GM10266 (cell line): ENCODE measurements at regions not wholly inside any gene's neighbourhood (a gene's known extent, or its start where the extent isn't known, plus 50 kb on each side); places are given as distances from the start of the nearest gene placed in this dataset.

Source experiments
- DNase-seq: peaks from one replicate; pipeline ENCODE4 v3.0.0; 2012; ENCODE audit errors: extremely low spot score
- TF ChIP-seq, protein P1 (sequence below): IDR thresholded peaks from 2 replicates; pipeline ENCODE4 v1.5.1; 2012; ENCODE audit warnings: mild to moderate bottlenecking, low read depth; ENCODE audit not compliant: control insufficient read depth, insufficient read depth; ENCODE audit errors: missing control alignments

DNA sequence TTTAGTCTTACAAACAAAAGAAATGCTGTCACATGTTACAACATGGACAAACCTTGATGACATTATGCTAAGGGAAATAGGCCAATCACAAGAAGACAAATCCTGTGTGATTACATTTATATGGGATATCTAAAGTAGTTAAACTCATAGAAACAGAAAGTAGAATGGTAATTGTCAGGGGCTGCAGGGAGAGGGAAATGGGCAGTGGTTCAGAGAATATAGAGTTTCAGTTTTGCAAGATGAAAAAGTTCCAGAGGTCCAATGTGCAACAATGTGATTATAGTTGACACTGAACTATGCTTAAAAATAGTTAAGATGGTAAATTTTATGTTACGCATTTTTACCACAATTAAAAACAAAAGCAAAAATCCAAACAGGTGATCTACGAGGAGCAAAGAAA lies 265.5 kb downstream of the NDUFS4 start:
- TF ChIP-seq, protein P1, sequence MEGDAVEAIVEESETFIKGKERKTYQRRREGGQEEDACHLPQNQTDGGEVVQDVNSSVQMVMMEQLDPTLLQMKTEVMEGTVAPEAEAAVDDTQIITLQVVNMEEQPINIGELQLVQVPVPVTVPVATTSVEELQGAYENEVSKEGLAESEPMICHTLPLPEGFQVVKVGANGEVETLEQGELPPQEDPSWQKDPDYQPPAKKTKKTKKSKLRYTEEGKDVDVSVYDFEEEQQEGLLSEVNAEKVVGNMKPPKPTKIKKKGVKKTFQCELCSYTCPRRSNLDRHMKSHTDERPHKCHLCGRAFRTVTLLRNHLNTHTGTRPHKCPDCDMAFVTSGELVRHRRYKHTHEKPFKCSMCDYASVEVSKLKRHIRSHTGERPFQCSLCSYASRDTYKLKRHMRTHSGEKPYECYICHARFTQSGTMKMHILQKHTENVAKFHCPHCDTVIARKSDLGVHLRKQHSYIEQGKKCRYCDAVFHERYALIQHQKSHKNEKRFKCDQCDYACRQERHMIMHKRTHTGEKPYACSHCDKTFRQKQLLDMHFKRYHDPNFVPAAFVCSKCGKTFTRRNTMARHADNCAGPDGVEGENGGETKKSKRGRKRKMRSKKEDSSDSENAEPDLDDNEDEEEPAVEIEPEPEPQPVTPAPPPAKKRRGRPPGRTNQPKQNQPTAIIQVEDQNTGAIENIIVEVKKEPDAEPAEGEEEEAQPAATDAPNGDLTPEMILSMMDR = no peak
- no peak for DNase-seq

DNA sequence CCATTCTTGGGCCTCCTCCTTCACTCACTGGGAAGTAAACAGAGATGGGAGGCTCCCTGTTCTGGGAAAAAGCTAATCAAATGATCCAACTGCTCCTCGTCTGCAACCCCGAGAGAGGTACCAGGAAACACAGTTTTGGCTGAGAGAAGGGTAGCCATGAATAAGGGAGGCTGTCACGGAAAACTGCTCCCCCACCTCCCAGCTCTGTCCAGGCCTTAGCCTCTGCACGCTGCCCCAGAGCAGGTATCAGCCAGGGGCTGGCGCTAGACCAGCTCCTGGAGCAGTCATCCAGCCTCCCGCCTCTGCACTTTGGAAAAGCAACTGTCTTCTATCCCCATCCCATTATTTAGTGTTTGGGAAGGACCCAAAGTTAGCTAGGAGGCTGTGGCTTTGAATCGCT lies 266.1 kb downstream of the NDUFS4 start:
- TF ChIP-seq, protein P1 = no peak
- DNase-seq = no peak

DNA sequence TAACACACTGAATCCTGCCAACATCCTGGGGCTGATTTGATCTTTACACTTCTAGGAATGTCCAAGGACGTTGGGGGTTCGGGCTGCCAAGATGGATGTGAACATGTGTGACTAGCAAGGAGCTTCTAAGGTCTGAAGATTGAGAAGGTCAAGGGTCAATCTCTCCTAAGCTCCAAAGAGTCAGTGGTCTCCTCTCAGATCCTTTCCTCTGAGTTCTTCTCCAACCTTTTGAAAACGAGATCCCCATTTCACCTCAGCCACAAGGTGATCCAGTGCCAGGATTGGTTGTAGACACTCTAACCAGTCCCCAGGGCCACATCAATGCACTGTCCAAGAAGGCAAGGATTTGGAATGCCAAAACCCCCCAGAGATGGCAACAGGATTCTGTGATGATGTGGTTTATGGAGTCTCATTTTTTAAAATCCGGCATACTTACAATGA lies 266.8 kb downstream of the NDUFS4 start:
- TF ChIP-seq, protein P1 = no peak
- DNase-seq = no peak

DNA sequence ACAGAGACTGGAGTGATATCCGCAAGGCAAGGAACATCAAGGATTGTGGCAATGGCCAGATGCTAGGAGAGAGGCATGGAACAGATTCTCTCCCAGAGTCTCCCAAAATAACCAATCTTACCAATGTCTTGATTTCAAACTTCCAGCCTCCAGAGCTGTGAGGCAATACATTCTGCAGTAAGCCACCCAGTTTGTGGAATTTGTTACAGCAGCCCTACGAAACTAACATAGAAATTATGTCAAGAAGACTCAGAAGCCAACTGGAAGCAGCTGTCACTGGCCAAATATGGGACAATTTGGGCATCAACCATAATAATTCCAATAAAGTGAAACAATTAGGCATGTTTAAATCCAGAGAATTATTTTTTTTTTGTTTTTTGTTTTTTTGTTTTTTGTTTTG lies 271.1 kb downstream of the NDUFS4 start:
- no peak for DNase-seq
- TF ChIP-seq, protein P1 = no peak
